ENCODE measurements at regions not wholly inside any gene's neighbourhood (a gene's known extent, or its start where the extent isn't known, plus 50 kb on each side); places are given as distances from the start of the nearest gene placed in this dataset.
"Not testable (repeated sequence)": the region's sequence is repeated elsewhere in the genome, so short reads cannot be mapped to it uniquely, and the experiment has no call there.

- TF ChIP-seq POLR2A (IDR thresholded peaks at IDR 0.05), result not testable (repeated sequence)
- TF ChIP-seq, protein P1, sequence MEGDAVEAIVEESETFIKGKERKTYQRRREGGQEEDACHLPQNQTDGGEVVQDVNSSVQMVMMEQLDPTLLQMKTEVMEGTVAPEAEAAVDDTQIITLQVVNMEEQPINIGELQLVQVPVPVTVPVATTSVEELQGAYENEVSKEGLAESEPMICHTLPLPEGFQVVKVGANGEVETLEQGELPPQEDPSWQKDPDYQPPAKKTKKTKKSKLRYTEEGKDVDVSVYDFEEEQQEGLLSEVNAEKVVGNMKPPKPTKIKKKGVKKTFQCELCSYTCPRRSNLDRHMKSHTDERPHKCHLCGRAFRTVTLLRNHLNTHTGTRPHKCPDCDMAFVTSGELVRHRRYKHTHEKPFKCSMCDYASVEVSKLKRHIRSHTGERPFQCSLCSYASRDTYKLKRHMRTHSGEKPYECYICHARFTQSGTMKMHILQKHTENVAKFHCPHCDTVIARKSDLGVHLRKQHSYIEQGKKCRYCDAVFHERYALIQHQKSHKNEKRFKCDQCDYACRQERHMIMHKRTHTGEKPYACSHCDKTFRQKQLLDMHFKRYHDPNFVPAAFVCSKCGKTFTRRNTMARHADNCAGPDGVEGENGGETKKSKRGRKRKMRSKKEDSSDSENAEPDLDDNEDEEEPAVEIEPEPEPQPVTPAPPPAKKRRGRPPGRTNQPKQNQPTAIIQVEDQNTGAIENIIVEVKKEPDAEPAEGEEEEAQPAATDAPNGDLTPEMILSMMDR (IDR thresholded peaks at IDR 0.05), result not testable (repeated sequence)
Observed at GRCh38 chr1:208739636-208740035, 495.5 kb upstream of the PLXNA2 start.
